Effector memory CD4-positive, alpha-beta T cell (primary cell): ENCODE measurements at regions not wholly inside any gene's neighbourhood (a gene's known extent, or its start where the extent isn't known, plus 50 kb on each side); places are given as distances from the start of the nearest gene placed in this dataset.

Source experiments
- DNase-seq, 3 donors: peaks; one replicate each; pipeline ENCODE4 v3.0.0-alpha.2; 2020
- H3K27ac ChIP-seq: 2 replicates; pipeline ENCODE4 v1.7.0; 2013; ENCODE audit warnings: mild to moderate bottlenecking, low read length, moderate library complexity; ENCODE audit not compliant: insufficient read depth, poor library complexity, severe bottlenecking
- H3K27me3 ChIP-seq: replicated peaks from 2 replicates; pipeline ENCODE4 v1.7.0; 2013; ENCODE audit warnings: mild to moderate bottlenecking, low read length; ENCODE audit not compliant: insufficient read depth, control insufficient read depth, poor library complexity, severe bottlenecking
- H3K36me3 ChIP-seq: 2 replicates; pipeline ENCODE4 v1.7.0; 2013; ENCODE audit warnings: mild to moderate bottlenecking, low read length, moderate library complexity; ENCODE audit not compliant: control insufficient read depth, insufficient read depth
- H3K4me1 ChIP-seq: 2 replicates; pipeline ENCODE4 v1.7.0; 2013; ENCODE audit warnings: low read length, mild to moderate bottlenecking; ENCODE audit not compliant: control insufficient read depth, insufficient read depth, poor library complexity, severe bottlenecking
- H3K4me3 ChIP-seq: 2 replicates; pipeline ENCODE4 v1.7.0; 2013; ENCODE audit warnings: low read length, low read depth, mild to moderate bottlenecking; ENCODE audit not compliant: insufficient read depth, poor library complexity, severe bottlenecking
- H3K9me3 ChIP-seq: 2 replicates; pipeline ENCODE4 v1.7.0; 2013; ENCODE audit warnings: mild to moderate bottlenecking, low read length, moderate library complexity; ENCODE audit not compliant: control insufficient read depth

DNA sequence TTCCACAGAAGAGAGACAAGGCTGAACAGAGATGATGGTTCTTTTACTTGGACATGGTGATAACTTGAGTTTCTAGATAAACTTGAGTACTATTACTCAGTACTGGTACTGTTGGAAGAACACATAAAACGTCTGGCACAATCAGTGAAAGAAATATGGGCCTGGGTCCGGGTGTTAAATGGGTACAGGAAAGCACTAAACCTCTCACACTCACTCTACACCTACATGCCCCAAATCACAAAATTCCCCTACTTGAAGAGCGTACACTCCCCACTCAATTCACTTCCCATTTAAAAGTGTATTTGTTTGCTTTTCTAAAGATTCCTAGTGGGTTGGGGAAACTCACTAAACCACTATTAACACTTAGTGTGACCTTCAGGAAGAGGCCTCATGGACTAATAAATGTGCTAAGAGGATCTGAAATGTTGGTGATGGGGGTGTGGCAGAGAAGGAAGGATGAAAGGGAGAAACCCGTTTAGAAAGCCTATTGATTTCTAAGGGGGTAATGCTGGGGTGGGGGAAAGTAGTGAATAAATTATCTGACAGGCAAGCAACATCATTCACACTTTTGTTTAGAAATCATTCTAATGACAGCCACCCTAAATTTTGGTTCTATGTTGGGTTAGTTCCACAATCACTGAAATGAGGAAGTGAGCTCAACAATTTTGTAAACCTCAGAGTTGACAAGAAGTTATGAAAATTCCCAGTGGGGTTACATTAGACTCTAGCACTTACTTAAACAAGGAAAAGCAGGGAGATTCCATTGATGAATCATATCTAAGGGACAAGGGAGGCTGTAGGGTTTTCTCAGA lies 222.6 kb upstream of the MARCKS start:
- Histone ChIP-seq H3K4me1 (peaks cover 3% of the 10 kb centered on the region), H3K27ac (no peak overlapping the region), H3K4me3 (no peak overlapping the region), H3K36me3 (no peaks in the 10 kb centered on the region), H3K27me3 (no peaks in the 10 kb centered on the region), H3K9me3 (no peaks in the 10 kb centered on the region)
- no peak for DNase-seq

- no peak for DNase-seq
- no peaks in the 10 kb centered on the region for H3K27me3 ChIP-seq
- no peaks in the 10 kb centered on the region for H3K36me3 ChIP-seq
- H3K27ac ChIP-seq = no peak overlapping the region
- H3K4me3 ChIP-seq = no peak overlapping the region
- no peaks in the 10 kb centered on the region for H3K9me3 ChIP-seq
- H3K4me1 ChIP-seq = peaks cover 3% of the 10 kb centered on the region
Observed at GRCh38 chr6:113635222-113635986, 221.7 kb upstream of the MARCKS start.

- H3K9me3 ChIP-seq = no peaks in the 10 kb centered on the region
- no peak overlapping the region for H3K4me3 ChIP-seq
- no peaks in the 10 kb centered on the region for H3K4me1 ChIP-seq
- H3K36me3 ChIP-seq = no peaks in the 10 kb centered on the region
- DNase-seq = no peak
- no peaks in the 10 kb centered on the region for H3K27me3 ChIP-seq
- no peak overlapping the region for H3K27ac ChIP-seq
Observed at GRCh38 chr6:113636357-113636824, 220.8 kb upstream of the MARCKS start.

GRCh38 chr6:113640051-113640450 lies 217.1 kb upstream of the MARCKS start:
- no peak for DNase-seq
- H3K4me3 ChIP-seq = no peak overlapping the region
- no peaks in the 10 kb centered on the region for H3K27me3 ChIP-seq
- no peaks in the 10 kb centered on the region for H3K36me3 ChIP-seq
- H3K9me3 ChIP-seq = no peaks in the 10 kb centered on the region
- no peaks in the 10 kb centered on the region for H3K4me1 ChIP-seq
- no peak overlapping the region for H3K27ac ChIP-seq

DNA sequence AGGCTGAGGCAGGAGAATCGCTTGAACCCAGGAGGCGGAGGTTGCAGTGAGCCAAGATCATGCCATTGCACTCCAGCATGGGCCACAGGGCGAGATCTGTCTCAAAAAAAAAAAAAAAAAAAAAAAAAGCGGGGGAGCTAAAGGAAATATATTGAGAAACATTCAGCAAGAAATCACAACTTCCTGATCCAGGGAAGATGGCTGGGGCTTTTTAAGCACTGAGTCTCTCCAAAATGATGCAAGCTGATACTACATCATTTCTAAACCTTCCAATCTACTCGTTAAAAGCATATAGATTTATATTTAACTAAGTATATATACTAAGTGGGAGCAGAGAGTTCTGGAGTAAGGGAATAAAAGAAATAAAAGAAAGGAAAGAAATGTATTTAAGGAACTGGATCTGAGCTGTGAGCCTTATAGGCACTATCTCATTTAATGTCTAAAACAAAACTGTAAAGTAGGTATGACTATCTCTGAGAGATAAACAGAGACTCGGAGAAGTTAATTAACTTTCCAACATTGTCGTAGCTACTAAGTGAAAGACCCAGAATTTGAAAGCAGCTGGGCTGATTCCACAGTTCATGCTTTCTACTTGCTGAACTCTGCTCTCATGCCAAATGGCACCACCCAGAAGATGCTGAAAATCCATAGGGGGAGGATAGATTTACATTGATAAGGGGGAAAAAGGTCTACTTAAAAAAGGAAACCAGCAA lies 215.0 kb upstream of the MARCKS start:
- no peak for DNase-seq
- H3K4me3 ChIP-seq = no peak overlapping the region
- H3K27me3 ChIP-seq = no peaks in the 10 kb centered on the region
- no peaks in the 10 kb centered on the region for H3K4me1 ChIP-seq
- H3K36me3 ChIP-seq = no peaks in the 10 kb centered on the region
- no peak overlapping the region for H3K27ac ChIP-seq
- no peaks in the 10 kb centered on the region for H3K9me3 ChIP-seq

DNA sequence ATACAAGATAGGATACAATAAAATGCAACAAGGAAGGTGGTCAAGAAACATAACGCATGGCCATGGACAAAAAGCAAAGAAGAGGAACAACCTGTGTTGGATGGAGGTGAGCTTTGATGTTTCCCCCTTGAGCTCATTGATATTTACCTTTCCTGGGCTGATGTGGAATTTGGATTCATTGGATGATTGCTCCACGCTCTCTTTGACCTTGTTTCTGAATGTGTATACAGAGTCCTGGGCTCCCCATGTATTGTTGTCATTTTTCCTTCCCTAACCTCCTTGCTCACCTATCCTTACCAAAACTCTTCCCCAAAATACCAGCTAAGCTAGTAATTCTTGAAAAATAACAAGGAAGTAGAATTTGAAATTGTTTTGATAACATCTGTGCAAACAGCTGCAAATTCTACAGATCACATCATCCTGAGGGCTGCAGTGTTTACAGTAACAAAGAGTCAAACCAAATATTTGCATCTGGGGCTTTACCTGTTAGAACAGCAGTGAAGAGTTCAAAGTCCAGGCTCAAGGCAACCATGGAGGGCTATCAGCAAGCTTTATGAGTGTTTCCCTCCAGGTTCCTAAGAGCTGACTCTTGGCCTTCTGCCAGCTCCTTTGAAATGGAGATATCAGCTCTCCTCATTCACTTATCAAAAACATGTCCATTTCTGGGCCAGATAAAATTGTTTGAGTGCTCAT lies 214.3 kb upstream of the MARCKS start:
- H3K9me3 ChIP-seq = no peaks in the 10 kb centered on the region
- H3K27ac ChIP-seq = no peak overlapping the region
- DNase-seq = no peak

DNA sequence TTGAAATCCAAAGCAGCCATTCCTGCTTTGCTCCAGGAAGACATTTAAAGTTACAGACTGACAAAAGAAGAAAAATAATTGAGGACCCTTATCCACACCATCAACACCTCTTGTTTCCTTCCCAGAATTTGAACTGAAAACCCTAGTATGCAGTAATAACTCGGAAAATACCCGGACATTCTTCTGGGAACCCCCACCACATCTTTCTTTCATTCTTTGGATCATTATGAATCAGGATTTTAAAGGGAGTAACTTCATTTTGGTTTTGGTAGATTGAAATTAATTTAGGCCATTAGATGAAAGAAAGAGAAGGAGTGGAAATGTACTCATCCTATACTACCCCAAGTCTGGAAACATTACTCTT lies 213.8 kb upstream of the MARCKS start:
- H3K27me3 ChIP-seq = no peaks in the 10 kb centered on the region
- H3K36me3 ChIP-seq = no peaks in the 10 kb centered on the region
- H3K4me1 ChIP-seq = no peaks in the 10 kb centered on the region
- no peak overlapping the region for H3K4me3 ChIP-seq
- no peak for DNase-seq
- no peak overlapping the region for H3K27ac ChIP-seq
- no peaks in the 10 kb centered on the region for H3K9me3 ChIP-seq

More for the DNA sequence above, 214.3 kb upstream of the MARCKS start:
- no peaks in the 10 kb centered on the region for H3K36me3 ChIP-seq
- no peak overlapping the region for H3K4me3 ChIP-seq
- H3K27me3 ChIP-seq = no peaks in the 10 kb centered on the region
- no peaks in the 10 kb centered on the region for H3K4me1 ChIP-seq

DNA sequence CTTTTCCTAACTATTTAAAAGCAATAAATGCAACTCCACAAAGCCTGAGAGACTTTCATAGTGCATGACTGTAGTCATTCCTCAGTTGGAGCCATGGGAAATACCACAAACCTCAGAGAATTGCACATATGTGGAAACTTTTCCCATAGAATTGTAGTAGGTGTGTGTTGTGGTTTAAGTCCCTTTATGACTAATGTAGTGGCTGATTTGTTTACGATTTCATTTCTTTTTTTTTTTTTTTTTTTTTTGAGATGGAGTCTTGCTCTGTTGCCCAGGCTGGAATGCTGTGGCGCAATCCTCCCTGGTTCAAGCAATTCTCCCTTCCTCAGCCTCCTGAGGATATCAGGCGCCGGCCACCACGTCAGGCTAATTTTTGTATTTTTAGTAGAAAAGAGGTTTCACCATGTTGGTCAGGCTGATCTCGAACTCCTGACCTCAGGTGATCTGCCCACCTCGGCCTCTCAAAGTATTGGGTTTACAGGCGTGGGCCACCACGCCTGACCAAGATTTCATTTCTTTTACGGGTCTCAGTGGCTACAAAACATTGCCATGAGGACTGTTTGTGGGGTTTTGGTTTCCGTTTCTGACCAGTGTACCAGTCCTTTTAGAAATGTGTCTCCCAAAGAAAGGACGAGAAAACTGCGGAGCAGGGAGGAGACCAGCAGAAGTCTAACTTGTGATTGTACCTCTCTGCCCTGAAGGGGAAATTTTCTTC lies 212.1 kb upstream of the MARCKS start:
- no peak for DNase-seq

DNA sequence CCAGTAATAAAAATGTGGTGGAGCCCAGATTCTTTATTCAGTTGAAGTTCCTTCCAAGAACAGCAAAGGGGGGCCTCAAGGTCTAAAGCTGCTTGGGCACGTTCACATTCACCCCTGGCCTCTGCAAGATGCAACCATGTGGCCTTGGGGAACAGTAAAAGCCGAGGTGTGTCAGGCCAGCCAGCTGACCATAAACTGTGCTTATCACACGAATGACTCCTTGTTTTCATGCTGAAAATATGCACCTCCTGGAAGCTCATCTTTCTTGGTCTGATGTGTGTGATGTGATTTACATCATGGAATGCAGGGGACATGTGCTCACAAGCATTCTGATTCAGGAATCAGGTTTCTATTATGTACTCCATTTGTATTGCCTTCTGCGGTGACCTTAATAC lies 211.6 kb upstream of the MARCKS start:
- no peak for DNase-seq
- Histone ChIP-seq H3K4me1 (no peaks in the 10 kb centered on the region), H3K9me3 (no peaks in the 10 kb centered on the region), H3K27ac (no peak overlapping the region), H3K4me3 (no peak overlapping the region), H3K36me3 (no peaks in the 10 kb centered on the region), H3K27me3 (no peaks in the 10 kb centered on the region)

More for the DNA sequence above, 212.1 kb upstream of the MARCKS start:
- Histone ChIP-seq H3K27ac (no peak overlapping the region), H3K9me3 (no peaks in the 10 kb centered on the region), H3K27me3 (no peaks in the 10 kb centered on the region), H3K4me3 (no peak overlapping the region), H3K36me3 (no peaks in the 10 kb centered on the region), H3K4me1 (no peaks in the 10 kb centered on the region)
